Prostate gland (tissue), 2 donors: ENCODE measurements at regions not wholly inside any gene's neighbourhood (a gene's known extent, or its start where the extent isn't known, plus 50 kb on each side); places are given as distances from the start of the nearest gene placed in this dataset.

ENCODE experiments used
- POLR2A ChIP-seq: fragments of 450-650 bp; IDR thresholded peaks from one replicate; pipeline ENCODE4 v1.6.1; 2016; ENCODE audit warnings: antibody characterized with exemption, mild to moderate bottlenecking
- POLR2AphosphoS5 ChIP-seq: sonication (generic); formaldehyde crosslinking; IDR thresholded peaks from one replicate; pipeline ENCODE4 v1.6.1; 2017; ENCODE audit warnings: antibody characterized with exemption
- TF ChIP-seq, protein P1 (sequence below), 4 experiments: fragments of 200-600 bp in 2 of 4; fragments of 450-650 bp in 2 of 4; sonication (generic) in 2 of 4; IDR thresholded peaks; 1 replicate in 3 of 4; 2 replicates in 1 of 4; pipeline ENCODE4 v1.5.1; 2016 to 2019; ENCODE audit warnings: antibody characterized with exemption in 4 of 4, mild to moderate bottlenecking in 2 of 4, moderate library complexity in 2 of 4

DNA sequence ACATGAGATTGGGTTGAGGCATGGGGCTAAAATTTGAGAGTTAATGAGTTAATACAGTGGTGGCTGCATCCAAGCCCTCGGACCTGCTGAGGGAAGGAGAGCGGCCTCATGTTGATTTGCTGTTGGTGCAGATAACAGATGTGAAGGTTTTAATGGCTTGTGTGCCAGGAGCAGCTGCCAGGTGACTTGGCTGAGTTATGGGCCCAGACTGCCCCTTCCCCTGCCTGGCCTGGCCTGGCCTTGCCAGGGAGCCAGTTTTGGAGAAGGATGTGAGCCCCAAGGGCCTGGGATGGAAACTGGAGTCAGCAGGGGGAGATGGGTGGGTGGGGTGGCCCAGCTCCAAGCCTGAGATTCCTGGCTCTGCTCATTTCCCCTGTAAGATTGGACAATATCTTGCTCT lies 230.1 kb downstream of the CBLN1 start:
- TF ChIP-seq, protein P1, sequence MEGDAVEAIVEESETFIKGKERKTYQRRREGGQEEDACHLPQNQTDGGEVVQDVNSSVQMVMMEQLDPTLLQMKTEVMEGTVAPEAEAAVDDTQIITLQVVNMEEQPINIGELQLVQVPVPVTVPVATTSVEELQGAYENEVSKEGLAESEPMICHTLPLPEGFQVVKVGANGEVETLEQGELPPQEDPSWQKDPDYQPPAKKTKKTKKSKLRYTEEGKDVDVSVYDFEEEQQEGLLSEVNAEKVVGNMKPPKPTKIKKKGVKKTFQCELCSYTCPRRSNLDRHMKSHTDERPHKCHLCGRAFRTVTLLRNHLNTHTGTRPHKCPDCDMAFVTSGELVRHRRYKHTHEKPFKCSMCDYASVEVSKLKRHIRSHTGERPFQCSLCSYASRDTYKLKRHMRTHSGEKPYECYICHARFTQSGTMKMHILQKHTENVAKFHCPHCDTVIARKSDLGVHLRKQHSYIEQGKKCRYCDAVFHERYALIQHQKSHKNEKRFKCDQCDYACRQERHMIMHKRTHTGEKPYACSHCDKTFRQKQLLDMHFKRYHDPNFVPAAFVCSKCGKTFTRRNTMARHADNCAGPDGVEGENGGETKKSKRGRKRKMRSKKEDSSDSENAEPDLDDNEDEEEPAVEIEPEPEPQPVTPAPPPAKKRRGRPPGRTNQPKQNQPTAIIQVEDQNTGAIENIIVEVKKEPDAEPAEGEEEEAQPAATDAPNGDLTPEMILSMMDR (IDR thresholded peaks at IDR 0.05), result no peak
- TF ChIP-seq POLR2A (no peak), POLR2AphosphoS5 (no peak)
